ENCODE measurements at regions not wholly inside any gene's neighbourhood (a gene's known extent, or its start where the extent isn't known, plus 50 kb on each side); places are given as distances from the start of the nearest gene placed in this dataset.
"Not testable (repeated sequence)": the region's sequence is repeated elsewhere in the genome, so short reads cannot be mapped to it uniquely, and the experiment has no call there.

DNA sequence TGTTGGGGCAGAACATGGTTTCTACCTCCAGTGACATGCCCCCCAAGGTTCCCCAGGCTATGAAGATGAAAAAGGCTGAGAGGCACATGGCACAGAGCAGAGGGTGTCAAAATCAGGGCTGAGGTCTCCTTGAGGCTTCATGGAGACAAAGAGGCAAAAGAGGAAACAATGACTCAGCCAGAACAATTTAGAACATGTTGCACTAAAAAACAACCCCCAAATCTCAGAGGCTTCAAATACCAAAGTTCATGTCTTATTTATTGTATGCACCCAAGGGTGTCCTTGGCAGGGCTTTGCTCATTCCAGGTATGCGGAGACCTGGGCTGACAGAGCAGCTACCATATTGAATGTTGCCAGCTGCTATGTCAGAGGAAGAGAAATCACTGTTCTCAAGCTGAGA is 964.1 kb downstream of the GRID1 start:
- H3K36me3 ChIP-seq (ENCODE audit: insufficient read depth, low read length) = no peaks in the 10 kb centered on the region
- no peaks in the 10 kb centered on the region for H3K36me3 Mint-ChIP-seq (ENCODE audit: low read depth, unreplicated experiment)
- H3K27ac ChIP-seq (ENCODE audit: low read depth, low read length) = no peak overlapping the region
- no peak overlapping the region for H3K4me2 ChIP-seq (ENCODE audit: low read length)
- FAIRE-seq = no peak
- H3K27me3 Mint-ChIP-seq (ENCODE audit: low read depth, unreplicated experiment) = no peaks in the 10 kb centered on the region
- H3K27me3 ChIP-seq (ENCODE audit: insufficient read depth, low read length) = no peaks in the 10 kb centered on the region
- H3K4me1 Mint-ChIP-seq (ENCODE audit: low read depth, unreplicated experiment) = no peaks in the 10 kb centered on the region
- TF ChIP-seq, protein P1, sequence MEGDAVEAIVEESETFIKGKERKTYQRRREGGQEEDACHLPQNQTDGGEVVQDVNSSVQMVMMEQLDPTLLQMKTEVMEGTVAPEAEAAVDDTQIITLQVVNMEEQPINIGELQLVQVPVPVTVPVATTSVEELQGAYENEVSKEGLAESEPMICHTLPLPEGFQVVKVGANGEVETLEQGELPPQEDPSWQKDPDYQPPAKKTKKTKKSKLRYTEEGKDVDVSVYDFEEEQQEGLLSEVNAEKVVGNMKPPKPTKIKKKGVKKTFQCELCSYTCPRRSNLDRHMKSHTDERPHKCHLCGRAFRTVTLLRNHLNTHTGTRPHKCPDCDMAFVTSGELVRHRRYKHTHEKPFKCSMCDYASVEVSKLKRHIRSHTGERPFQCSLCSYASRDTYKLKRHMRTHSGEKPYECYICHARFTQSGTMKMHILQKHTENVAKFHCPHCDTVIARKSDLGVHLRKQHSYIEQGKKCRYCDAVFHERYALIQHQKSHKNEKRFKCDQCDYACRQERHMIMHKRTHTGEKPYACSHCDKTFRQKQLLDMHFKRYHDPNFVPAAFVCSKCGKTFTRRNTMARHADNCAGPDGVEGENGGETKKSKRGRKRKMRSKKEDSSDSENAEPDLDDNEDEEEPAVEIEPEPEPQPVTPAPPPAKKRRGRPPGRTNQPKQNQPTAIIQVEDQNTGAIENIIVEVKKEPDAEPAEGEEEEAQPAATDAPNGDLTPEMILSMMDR (IDR thresholded peaks at IDR 0.05; ENCODE audit: insufficient read depth, low read depth, low read length) = no peak
- no peak for TF ChIP-seq EZH2 (IDR thresholded peaks at IDR 0.05; ENCODE audit: insufficient read depth, low read length)
- no peak overlapping the region for H3K9ac ChIP-seq (ENCODE audit: low read length)
- DNase-seq (ENCODE audit: low read depth) = no peak
- H3K9me3 ChIP-seq (ENCODE audit: insufficient read depth, low read depth, low read length) = peaks cover 2% of the 10 kb centered on the region
- peaks cover 3% of the 10 kb centered on the region for H3K9me3 Mint-ChIP-seq (ENCODE audit: unreplicated experiment)
- H2AFZ ChIP-seq (ENCODE audit: low read depth, low read length) = no peak overlapping the region
- H3K79me2 ChIP-seq (ENCODE audit: insufficient read depth, low read length) = no peaks in the 10 kb centered on the region
- no peaks in the 10 kb centered on the region for H3K4me1 ChIP-seq (ENCODE audit: insufficient read depth, low read length)
- H4K20me1 ChIP-seq (ENCODE audit: insufficient read depth, low read length) = no peaks in the 10 kb centered on the region
- H3K4me3 ChIP-seq (ENCODE audit: insufficient read depth, low read depth, low read length) = no peak overlapping the region
- no peak overlapping the region for H3K27ac Mint-ChIP-seq (ENCODE audit: unreplicated experiment)
- H3K4me3 Mint-ChIP-seq (ENCODE audit: unreplicated experiment) = no peak overlapping the region

DNA sequence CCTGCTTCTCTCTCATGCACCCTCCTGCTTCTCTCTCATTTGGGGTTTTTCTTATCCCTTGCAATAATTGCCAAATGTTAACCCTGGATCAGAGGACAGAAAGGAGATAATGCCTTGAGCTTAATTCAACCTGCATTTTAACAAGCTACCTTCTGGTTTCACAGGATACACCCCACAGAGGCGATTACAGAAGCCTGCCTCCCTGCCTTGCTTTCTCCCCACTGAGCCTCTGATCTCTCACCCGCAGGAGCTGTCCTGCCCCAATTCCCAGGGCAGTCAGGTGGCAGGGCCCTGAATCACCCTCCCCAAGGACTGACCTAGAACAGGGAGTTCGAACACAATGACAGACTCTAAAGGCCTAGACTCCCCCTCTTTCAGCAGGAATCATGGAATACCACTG is 959.5 kb downstream of the GRID1 start:
- H3K4me1 Mint-ChIP-seq (ENCODE audit: low read depth, unreplicated experiment) = no peaks in the 10 kb centered on the region
- no peak overlapping the region for H3K4me2 ChIP-seq (ENCODE audit: low read length)
- H3K27ac Mint-ChIP-seq (ENCODE audit: unreplicated experiment) = no peak overlapping the region
- TF ChIP-seq, protein P1 (IDR thresholded peaks at IDR 0.05; ENCODE audit: insufficient read depth, low read depth, low read length) = no peak
- no peak for TF ChIP-seq EZH2 (IDR thresholded peaks at IDR 0.05; ENCODE audit: insufficient read depth, low read length)
- no peak overlapping the region for H3K9ac ChIP-seq (ENCODE audit: low read length)
- H3K36me3 Mint-ChIP-seq (ENCODE audit: low read depth, unreplicated experiment) = no peaks in the 10 kb centered on the region
- H3K4me3 ChIP-seq (ENCODE audit: insufficient read depth, low read depth, low read length) = no peak overlapping the region
- H2AFZ ChIP-seq (ENCODE audit: low read depth, low read length) = no peak overlapping the region
- H3K4me3 Mint-ChIP-seq (ENCODE audit: unreplicated experiment) = no peak overlapping the region
- no peaks in the 10 kb centered on the region for H4K20me1 ChIP-seq (ENCODE audit: insufficient read depth, low read length)
- H3K9me3 Mint-ChIP-seq (ENCODE audit: unreplicated experiment) = peaks cover 8% of the 10 kb centered on the region
- DNase-seq (ENCODE audit: low read depth) (no peak), FAIRE-seq (no peak)
- H3K79me2 ChIP-seq (ENCODE audit: insufficient read depth, low read length) = no peaks in the 10 kb centered on the region
- H3K4me1 ChIP-seq (ENCODE audit: insufficient read depth, low read length) = no peaks in the 10 kb centered on the region
- H3K27me3 ChIP-seq (ENCODE audit: insufficient read depth, low read length) = no peaks in the 10 kb centered on the region
- peaks cover 2% of the 10 kb centered on the region for H3K27me3 Mint-ChIP-seq (ENCODE audit: low read depth, unreplicated experiment)
- no peak overlapping the region for H3K27ac ChIP-seq (ENCODE audit: low read depth, low read length)
- H3K36me3 ChIP-seq (ENCODE audit: insufficient read depth, low read length) = no peaks in the 10 kb centered on the region
- peaks cover 6% of the 10 kb centered on the region for H3K9me3 ChIP-seq (ENCODE audit: insufficient read depth, low read depth, low read length)

DNA sequence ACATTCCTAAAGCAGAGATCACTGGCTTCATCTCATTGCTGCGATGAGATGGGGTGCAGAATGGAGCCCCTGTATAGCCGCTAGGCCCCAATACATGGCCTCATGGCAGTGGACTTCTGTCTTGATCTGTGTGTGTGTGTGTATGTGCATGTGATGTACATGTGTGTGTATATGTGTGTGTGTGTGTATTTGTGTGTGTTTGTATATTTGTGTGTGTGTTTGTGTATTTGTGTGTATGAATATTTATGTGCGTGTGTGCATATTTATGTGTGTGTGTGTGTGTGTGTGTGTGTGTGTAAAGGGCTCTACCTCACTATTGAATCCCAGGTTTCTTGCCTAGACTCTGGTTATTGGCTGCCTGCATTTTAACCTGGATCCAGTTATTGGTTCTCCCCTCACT is 958.2 kb downstream of the GRID1 start:
- H3K27me3 Mint-ChIP-seq (ENCODE audit: low read depth, unreplicated experiment) = peaks cover 2% of the 10 kb centered on the region
- no peak overlapping the region for H3K27ac Mint-ChIP-seq (ENCODE audit: unreplicated experiment)
- no peak overlapping the region for H2AFZ ChIP-seq (ENCODE audit: low read depth, low read length)
- H3K27me3 ChIP-seq (ENCODE audit: insufficient read depth, low read length) = no peaks in the 10 kb centered on the region
- H3K9me3 Mint-ChIP-seq (ENCODE audit: unreplicated experiment) = peaks cover 11% of the 10 kb centered on the region
- H3K9ac ChIP-seq (ENCODE audit: low read length) = no peak overlapping the region
- no peak overlapping the region for H3K4me3 ChIP-seq (ENCODE audit: insufficient read depth, low read depth, low read length)
- no peaks in the 10 kb centered on the region for H3K36me3 Mint-ChIP-seq (ENCODE audit: low read depth, unreplicated experiment)
- no peak overlapping the region for H3K4me2 ChIP-seq (ENCODE audit: low read length)
- TF ChIP-seq, protein P1 (IDR thresholded peaks at IDR 0.05; ENCODE audit: insufficient read depth, low read depth, low read length) = no peak
- no peak for TF ChIP-seq EZH2 (IDR thresholded peaks at IDR 0.05; ENCODE audit: insufficient read depth, low read length)
- FAIRE-seq = no peak
- no peaks in the 10 kb centered on the region for H3K79me2 ChIP-seq (ENCODE audit: insufficient read depth, low read length)
- H3K4me1 Mint-ChIP-seq (ENCODE audit: low read depth, unreplicated experiment) = no peaks in the 10 kb centered on the region
- no peaks in the 10 kb centered on the region for H3K4me1 ChIP-seq (ENCODE audit: insufficient read depth, low read length)
- H4K20me1 ChIP-seq (ENCODE audit: insufficient read depth, low read length) = no peaks in the 10 kb centered on the region
- H3K36me3 ChIP-seq (ENCODE audit: insufficient read depth, low read length) = no peaks in the 10 kb centered on the region
- no peak overlapping the region for H3K27ac ChIP-seq (ENCODE audit: low read depth, low read length)
- H3K4me3 Mint-ChIP-seq (ENCODE audit: unreplicated experiment) = no peak overlapping the region
- peaks cover 6% of the 10 kb centered on the region for H3K9me3 ChIP-seq (ENCODE audit: insufficient read depth, low read depth, low read length)
- DNase-seq (ENCODE audit: low read depth) = no peak

DNA sequence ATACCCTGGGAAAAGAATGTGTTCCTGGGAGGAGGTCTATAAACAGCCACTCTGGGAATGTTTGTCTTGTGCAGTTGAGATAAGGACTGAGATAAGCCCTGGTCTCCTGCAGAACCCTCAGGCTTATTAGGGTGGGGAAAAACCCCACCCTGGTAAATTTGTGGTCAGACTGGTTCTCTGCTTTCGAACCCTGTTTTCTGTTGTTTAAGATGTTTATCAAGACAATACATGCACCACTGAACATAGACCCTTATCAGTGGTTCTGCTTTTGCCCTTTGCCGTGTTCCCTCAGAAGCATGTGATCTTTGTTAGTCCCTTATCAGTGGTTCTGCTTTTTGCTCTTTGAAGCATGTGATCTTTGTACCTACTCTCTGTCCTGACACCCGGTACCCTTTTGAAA is 956.0 kb downstream of the GRID1 start:
- H3K27me3 Mint-ChIP-seq (ENCODE audit: low read depth, unreplicated experiment); H3K9me3 ChIP-seq (ENCODE audit: insufficient read depth, low read depth, low read length); H3K27ac Mint-ChIP-seq (ENCODE audit: unreplicated experiment); H3K27me3 ChIP-seq (ENCODE audit: insufficient read depth, low read length); H3K4me3 ChIP-seq (ENCODE audit: insufficient read depth, low read depth, low read length); H2AFZ ChIP-seq (ENCODE audit: low read depth, low read length); H3K36me3 ChIP-seq (ENCODE audit: insufficient read depth, low read length); H3K4me1 ChIP-seq (ENCODE audit: insufficient read depth, low read length); H3K4me3 Mint-ChIP-seq (ENCODE audit: unreplicated experiment); H3K4me1 Mint-ChIP-seq (ENCODE audit: low read depth, unreplicated experiment); H4K20me1 ChIP-seq (ENCODE audit: insufficient read depth, low read length); DNase-seq (ENCODE audit: low read depth); FAIRE-seq; H3K79me2 ChIP-seq (ENCODE audit: insufficient read depth, low read length); H3K9me3 Mint-ChIP-seq (ENCODE audit: unreplicated experiment); H3K36me3 Mint-ChIP-seq (ENCODE audit: low read depth, unreplicated experiment); H3K4me2 ChIP-seq (ENCODE audit: low read length); H3K9ac ChIP-seq (ENCODE audit: low read length); H3K27ac ChIP-seq (ENCODE audit: low read depth, low read length): not testable (repeated sequence)
